GM12878 (cell line): ENCODE measurements at regions not wholly inside any gene's neighbourhood (a gene's known extent, or its start where the extent isn't known, plus 50 kb on each side); places are given as distances from the start of the nearest gene placed in this dataset.

Experiments
- ATAC-seq: fragments of 200-7000 bp; cut with Tn5 transposase; 3 replicates; pipeline ENCODE4 v1.9.1; 2020; ENCODE audit warnings: mild to moderate bottlenecking, moderate library complexity
- BruUV-seq: library from RNA; stranded (reverse); fragments of 400-500 nt; replicated peaks from 2 replicates; lab custom pipeline; 2021; lab: Mats Ljungman, UMichigan
- CTCF ChIA-PET: fragments of 300-600 bp; sonication (Branson Sonifier 250); formaldehyde crosslinking; extraction: SDS; loops from one replicate; lab custom pipeline; 2021; ENCODE audit warnings: inconsistent platforms; lab: Yijun Ruan, JAX
- POLR2A ChIA-PET: fragments of 350-600 bp; formaldehyde crosslinking; extraction: SDS; loops from one replicate; lab custom pipeline; 2021; ENCODE audit warnings: inconsistent platforms; lab: Charles Lee
- RAD21 ChIA-PET: fragments of 300-600 bp; sonication (Branson Sonifier 250); formaldehyde crosslinking; loops from one replicate; lab custom pipeline; 2023; ENCODE audit warnings: antibody characterized with exemption; ENCODE audit not compliant: unreplicated experiment; lab: Charles Lee
- SMC1A ChIA-PET: fragments of 300-600 bp; sonication (Branson Sonifier 250); formaldehyde crosslinking; loops from one replicate; lab custom pipeline; 2023; ENCODE audit not compliant: unreplicated experiment, uncharacterized antibody; lab: Charles Lee
- DNase-seq: peaks from one replicate; pipeline ENCODE4 v3.0.0-alpha.2; 2011; ENCODE audit warnings: low read depth, low spot score
- FAIRE-seq: peaks from 3 replicates; lab custom pipeline; 2011; peaks lifted over from hg19 to GRCh38; lab: Jason Lieb, UNC
- H2AFZ ChIP-seq: 2 replicates; pipeline ENCODE4 v1.6.0; 2011; ENCODE audit warnings: low read depth, low read length, control low read depth; ENCODE audit not compliant: control insufficient read depth
- H3K27ac ChIP-seq: 2 replicates; pipeline ENCODE4 v1.5.1; 2011; ENCODE audit warnings: control low read depth; ENCODE audit not compliant: control insufficient read depth, insufficient read depth
- H3K27me3 ChIP-seq, 2 experiments: replicated peaks in 1 of 2; 2 replicates each; pipeline versions ENCODE4 v1.6.0 to v1.6.1; 2011; ENCODE audit warnings: low read length in 1 of 2; ENCODE audit not compliant: control insufficient read depth in 2 of 2, insufficient read depth in 2 of 2
- H3K36me3 ChIP-seq, 2 experiments: 2 replicates each; pipeline ENCODE4 v1.5.1; 2011; ENCODE audit warnings: low read length in 1 of 2; ENCODE audit not compliant: control insufficient read depth in 2 of 2, insufficient read depth in 2 of 2
- H3K4me1 ChIP-seq: 2 replicates; pipeline ENCODE4 v1.6.1; 2011; ENCODE audit warnings: mild to moderate bottlenecking, low read length, moderate library complexity, mixed read lengths; ENCODE audit not compliant: control insufficient read depth, insufficient read depth
- H3K4me2 ChIP-seq: 2 replicates; pipeline ENCODE4 v1.6.0; 2011; ENCODE audit warnings: control low read depth; ENCODE audit not compliant: control insufficient read depth, insufficient read depth
- H3K4me3 ChIP-seq: fragments of 200-600 bp; sonication (generic); 2 replicates; pipeline ENCODE4 v1.5.1; 2016
- H3K79me2 ChIP-seq: 2 replicates; pipeline ENCODE4 v1.6.0; 2011; ENCODE audit warnings: low read length; ENCODE audit not compliant: control insufficient read depth, insufficient read depth
- H3K9ac ChIP-seq: 2 replicates; pipeline ENCODE4 v1.8.0; 2011; ENCODE audit warnings: low read length, control low read depth, mixed read lengths; ENCODE audit not compliant: control insufficient read depth, insufficient read depth
- H3K9me3 ChIP-seq: replicated peaks from 3 replicates; pipeline ENCODE4 v1.5.1; 2011; ENCODE audit warnings: mild to moderate bottlenecking, low read length; ENCODE audit not compliant: control insufficient read depth, insufficient read depth
- H4K20me1 ChIP-seq: 2 replicates; pipeline ENCODE4 v1.6.0; 2011; ENCODE audit not compliant: control insufficient read depth, insufficient read depth
- BCL3 ChIP-seq: IDR thresholded peaks from 2 replicates; pipeline ENCODE4 v1.6.1; 2011; ENCODE audit warnings: borderline replicate concordance, low read depth, mild to moderate bottlenecking, moderate library complexity, low read length; ENCODE audit not compliant: insufficient read depth, poor library complexity, severe bottlenecking
- FOXK2 ChIP-seq: fragments of 450-650 bp; IDR thresholded peaks from 2 replicates; pipeline ENCODE4 v1.6.1; 2017; ENCODE audit warnings: mild to moderate bottlenecking, moderate library complexity
- GATAD2B ChIP-seq: fragments of 450-650 bp; conservative IDR thresholded peaks from 2 replicates; pipeline ENCODE4 v1.6.1; 2017; ENCODE audit warnings: low read depth, mild to moderate bottlenecking, moderate library complexity
- SKIL ChIP-seq: fragments of 450-650 bp; IDR thresholded peaks from 2 replicates; pipeline ENCODE4 v1.6.1; 2017; ENCODE audit warnings: mild to moderate bottlenecking, low read depth, inconsistent platforms; ENCODE audit not compliant: poor library complexity, severe bottlenecking
- STAT1 ChIP-seq: fragments of 450-650 bp; conservative IDR thresholded peaks from 2 replicates; pipeline ENCODE4 v1.6.1; 2014; ENCODE audit warnings: antibody characterized with exemption, mild to moderate bottlenecking
- ZBTB4 ChIP-seq: fragments of 450-650 bp; formaldehyde crosslinking; IDR thresholded peaks from 2 replicates; pipeline ENCODE4 v1.4.0; 2022; ENCODE audit warnings: mild to moderate bottlenecking, moderate library complexity
- WGBS: methylation state at CpG from one replicate; pipeline ENCODE4 v1.1.6; 2016; ENCODE audit warnings: low lambda C conversion rate; ENCODE audit not compliant: insufficient replicate concordance, insufficient coverage; ENCODE audit errors: missing lambda C conversion rate; 5-methylcytosine and 5-hydroxymethylcytosine counted together
- in situ Hi-C: fragments of 300-500 bp; cut with MboI; formaldehyde crosslinking; loops from 9 replicates; pipeline ENCODE4 v1.14.3; 2018; ENCODE audit warnings: mixed read lengths
- intact Hi-C: fragments of 100-400 bp; cut with micrococcal nuclease; formaldehyde crosslinking; loops from one replicate; pipeline ENCODE4 v1.14.2; 2022; ENCODE audit not compliant: unreplicated experiment
- TF ChIP-seq, protein P1 (sequence below): fragments of 450-650 bp; IDR thresholded peaks from 2 replicates; pipeline ENCODE4 v1.6.1; 2017; ENCODE audit warnings: mild to moderate bottlenecking, moderate library complexity
- TF ChIP-seq, protein P2 (sequence below): fragments of 450-650 bp; IDR thresholded peaks from 2 replicates; pipeline ENCODE4 v1.6.1; 2018; ENCODE audit warnings: borderline replicate concordance, mild to moderate bottlenecking; ENCODE audit not compliant: partially characterized antibody

DNA sequence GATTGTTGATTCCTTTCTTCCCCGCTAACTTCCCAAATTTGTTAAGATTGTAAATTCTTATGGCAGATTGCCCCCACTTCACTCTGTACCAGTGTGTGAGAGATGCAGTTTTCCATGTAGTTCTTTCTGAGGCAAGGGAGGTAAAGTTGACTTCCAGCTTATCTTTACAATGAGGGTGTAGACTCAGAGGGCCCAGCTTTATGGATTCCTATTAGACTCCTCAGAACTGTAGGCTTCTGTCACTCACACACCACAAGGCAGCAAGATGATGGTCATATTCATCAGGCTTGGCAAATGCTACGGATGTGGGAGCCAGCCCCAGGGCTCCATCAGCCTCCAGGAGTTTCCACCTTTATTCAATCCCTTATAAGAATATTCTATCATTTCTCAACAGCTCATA, 461.9 kb upstream of the KLF4 start (continued):
- TF ChIP-seq, protein P1, sequence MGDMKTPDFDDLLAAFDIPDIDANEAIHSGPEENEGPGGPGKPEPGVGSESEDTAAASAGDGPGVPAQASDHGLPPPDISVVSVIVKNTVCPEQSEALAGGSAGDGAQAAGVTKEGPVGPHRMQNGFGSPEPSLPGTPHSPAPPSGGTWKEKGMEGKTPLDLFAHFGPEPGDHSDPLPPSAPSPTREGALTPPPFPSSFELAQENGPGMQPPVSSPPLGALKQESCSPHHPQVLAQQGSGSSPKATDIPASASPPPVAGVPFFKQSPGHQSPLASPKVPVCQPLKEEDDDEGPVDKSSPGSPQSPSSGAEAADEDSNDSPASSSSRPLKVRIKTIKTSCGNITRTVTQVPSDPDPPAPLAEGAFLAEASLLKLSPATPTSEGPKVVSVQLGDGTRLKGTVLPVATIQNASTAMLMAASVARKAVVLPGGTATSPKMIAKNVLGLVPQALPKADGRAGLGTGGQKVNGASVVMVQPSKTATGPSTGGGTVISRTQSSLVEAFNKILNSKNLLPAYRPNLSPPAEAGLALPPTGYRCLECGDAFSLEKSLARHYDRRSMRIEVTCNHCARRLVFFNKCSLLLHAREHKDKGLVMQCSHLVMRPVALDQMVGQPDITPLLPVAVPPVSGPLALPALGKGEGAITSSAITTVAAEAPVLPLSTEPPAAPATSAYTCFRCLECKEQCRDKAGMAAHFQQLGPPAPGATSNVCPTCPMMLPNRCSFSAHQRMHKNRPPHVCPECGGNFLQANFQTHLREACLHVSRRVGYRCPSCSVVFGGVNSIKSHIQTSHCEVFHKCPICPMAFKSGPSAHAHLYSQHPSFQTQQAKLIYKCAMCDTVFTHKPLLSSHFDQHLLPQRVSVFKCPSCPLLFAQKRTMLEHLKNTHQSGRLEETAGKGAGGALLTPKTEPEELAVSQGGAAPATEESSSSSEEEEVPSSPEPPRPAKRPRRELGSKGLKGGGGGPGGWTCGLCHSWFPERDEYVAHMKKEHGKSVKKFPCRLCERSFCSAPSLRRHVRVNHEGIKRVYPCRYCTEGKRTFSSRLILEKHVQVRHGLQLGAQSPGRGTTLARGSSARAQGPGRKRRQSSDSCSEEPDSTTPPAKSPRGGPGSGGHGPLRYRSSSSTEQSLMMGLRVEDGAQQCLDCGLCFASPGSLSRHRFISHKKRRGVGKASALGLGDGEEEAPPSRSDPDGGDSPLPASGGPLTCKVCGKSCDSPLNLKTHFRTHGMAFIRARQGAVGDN: no peak
- TF ChIP-seq, protein P2, sequence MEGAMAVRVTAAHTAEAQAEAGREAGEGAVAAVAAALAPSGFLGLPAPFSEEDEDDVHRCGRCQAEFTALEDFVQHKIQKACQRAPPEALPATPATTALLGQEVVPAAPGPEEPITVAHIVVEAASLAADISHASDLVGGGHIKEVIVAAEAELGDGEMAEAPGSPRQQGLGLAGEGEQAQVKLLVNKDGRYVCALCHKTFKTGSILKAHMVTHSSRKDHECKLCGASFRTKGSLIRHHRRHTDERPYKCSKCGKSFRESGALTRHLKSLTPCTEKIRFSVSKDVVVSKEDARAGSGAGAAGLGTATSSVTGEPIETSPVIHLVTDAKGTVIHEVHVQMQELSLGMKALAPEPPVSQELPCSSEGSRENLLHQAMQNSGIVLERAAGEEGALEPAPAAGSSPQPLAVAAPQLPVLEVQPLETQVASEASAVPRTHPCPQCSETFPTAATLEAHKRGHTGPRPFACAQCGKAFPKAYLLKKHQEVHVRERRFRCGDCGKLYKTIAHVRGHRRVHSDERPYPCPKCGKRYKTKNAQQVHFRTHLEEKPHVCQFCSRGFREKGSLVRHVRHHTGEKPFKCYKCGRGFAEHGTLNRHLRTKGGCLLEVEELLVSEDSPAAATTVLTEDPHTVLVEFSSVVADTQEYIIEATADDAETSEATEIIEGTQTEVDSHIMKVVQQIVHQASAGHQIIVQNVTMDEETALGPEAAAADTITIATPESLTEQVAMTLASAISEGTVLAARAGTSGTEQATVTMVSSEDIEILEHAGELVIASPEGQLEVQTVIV: no peak

GRCh38 chr9:107949061-107949460, 459.5 kb upstream of the KLF4 start:
- FAIRE-seq (no peak), DNase-seq (no peak), ATAC-seq (no peak)
- BruUV-seq: no TSS peak
- ChIA-PET CTCF (no interaction called here), POLR2A (no interaction called here), SMC1A (interaction anchor here (1.0 kb wide), 1 partner anchor 689 kb away, joined by 3 read pairs; no protein-coding TSS in a partner anchor), RAD21 (no interaction called here)
- Histone ChIP-seq H3K27ac (no peak overlapping the region), H4K20me1 (no peaks in the 10 kb centered on the region), H3K4me1 (no peaks in the 10 kb centered on the region), H3K4me3 (no peak overlapping the region), H3K36me3 (no peaks in the 10 kb centered on the region), H3K9me3 (no peaks in the 10 kb centered on the region), H3K9ac (no peak overlapping the region), H3K27me3 (no peaks in the 10 kb centered on the region), H3K79me2 (no peaks in the 10 kb centered on the region), H2AFZ (no peak overlapping the region), H3K4me2 (no peak overlapping the region)
- 70% methylated on average over 4 of the region's 4 CpGs for WGBS
- in situ Hi-C loops (no loop called here), intact Hi-C loops (no loop called here)
- TF ChIP-seq STAT1 (no peak), GATAD2B (no peak), FOXK2 (no peak), ZBTB4 (CRISPR knock-in tag) (no peak), BCL3 (no peak), SKIL (no peak)
